Uterus (tissue), 2 donors: ENCODE measurements at regions not wholly inside any gene's neighbourhood (a gene's known extent, or its start where the extent isn't known, plus 50 kb on each side); places are given as distances from the start of the nearest gene placed in this dataset.

Experiments
- CTCF ChIP-seq, 4 experiments: fragments of 200-600 bp in 2 of 4; fragments of 450-650 bp in 2 of 4; sonication (generic) in 2 of 4; IDR thresholded peaks; one replicate each; pipeline ENCODE4 v1.5.1; 2016 to 2019; ENCODE audit warnings: antibody characterized with exemption in 4 of 4, mild to moderate bottlenecking in 2 of 4, moderate library complexity in 1 of 4
- POLR2A ChIP-seq, 2 donors: fragments of 450-650 bp; IDR thresholded peaks; one replicate each; pipeline ENCODE4 v1.6.1; 2016; ENCODE audit warnings: antibody characterized with exemption in 2 of 2, mild to moderate bottlenecking in 1 of 2, moderate library complexity in 1 of 2

- TF ChIP-seq CTCF (IDR thresholded peaks at IDR 0.05) (no peak), POLR2A (IDR thresholded peaks at IDR 0.05) (no peak)
Observed at GRCh38 chr4:19171832-19172231, 1079.9 kb upstream of the SLIT2 start.
